ENCODE measurements at regions not wholly inside any gene's neighbourhood (a gene's known extent, or its start where the extent isn't known, plus 50 kb on each side); places are given as distances from the start of the nearest gene placed in this dataset.

DNA sequence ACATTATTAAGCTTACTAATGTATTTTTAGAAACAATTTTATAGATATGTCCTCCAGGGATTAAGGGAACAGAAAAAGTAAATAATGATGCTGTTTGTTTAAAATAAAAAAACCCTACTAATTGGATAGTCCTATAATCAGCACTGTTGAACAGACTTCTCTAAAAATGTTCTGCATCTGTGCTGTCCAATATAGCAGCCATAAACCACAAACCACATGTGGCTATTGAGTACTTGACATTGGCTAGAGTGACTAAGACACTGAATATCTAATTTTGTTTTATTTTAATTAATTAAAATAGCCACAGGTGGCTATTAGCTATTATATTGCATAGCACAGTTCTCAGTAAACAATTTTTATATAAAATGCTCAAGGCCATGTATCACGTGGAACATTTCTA, 210.4 kb downstream of the DPY19L2 start:
- TF ChIP-seq, protein P1, sequence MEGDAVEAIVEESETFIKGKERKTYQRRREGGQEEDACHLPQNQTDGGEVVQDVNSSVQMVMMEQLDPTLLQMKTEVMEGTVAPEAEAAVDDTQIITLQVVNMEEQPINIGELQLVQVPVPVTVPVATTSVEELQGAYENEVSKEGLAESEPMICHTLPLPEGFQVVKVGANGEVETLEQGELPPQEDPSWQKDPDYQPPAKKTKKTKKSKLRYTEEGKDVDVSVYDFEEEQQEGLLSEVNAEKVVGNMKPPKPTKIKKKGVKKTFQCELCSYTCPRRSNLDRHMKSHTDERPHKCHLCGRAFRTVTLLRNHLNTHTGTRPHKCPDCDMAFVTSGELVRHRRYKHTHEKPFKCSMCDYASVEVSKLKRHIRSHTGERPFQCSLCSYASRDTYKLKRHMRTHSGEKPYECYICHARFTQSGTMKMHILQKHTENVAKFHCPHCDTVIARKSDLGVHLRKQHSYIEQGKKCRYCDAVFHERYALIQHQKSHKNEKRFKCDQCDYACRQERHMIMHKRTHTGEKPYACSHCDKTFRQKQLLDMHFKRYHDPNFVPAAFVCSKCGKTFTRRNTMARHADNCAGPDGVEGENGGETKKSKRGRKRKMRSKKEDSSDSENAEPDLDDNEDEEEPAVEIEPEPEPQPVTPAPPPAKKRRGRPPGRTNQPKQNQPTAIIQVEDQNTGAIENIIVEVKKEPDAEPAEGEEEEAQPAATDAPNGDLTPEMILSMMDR (IDR thresholded peaks at IDR 0.05; ENCODE audit: poor library complexity, severe bottlenecking) = no peak
- TF ChIP-seq MXI1 (conservative IDR thresholded peaks at IDR 0.05; ENCODE audit: poor library complexity, severe bottlenecking) = no peak

Data from neural cell (in vitro differentiated cells).